HAP-1 (cell line): ENCODE measurements at regions not wholly inside any gene's neighbourhood (a gene's known extent, or its start where the extent isn't known, plus 50 kb on each side); places are given as distances from the start of the nearest gene placed in this dataset.
"Not testable (repeated sequence)": the region's sequence is repeated elsewhere in the genome, so short reads cannot be mapped to it uniquely, and the experiment has no call there.

Source experiments
- DNase-seq, 2 experiments: peaks; one replicate each; pipeline ENCODE4 v3.0.0-alpha.2; 2016 to 2020; ENCODE audit warnings: low spot score in 2 of 2
- H3K27me3 ChIP-seq: fragments of 250-450 bp; sonication (Bioruptor Pico); 2 replicates; pipeline ENCODE4 v1.5.1; 2020; ENCODE audit warnings: low read depth, mild to moderate bottlenecking, moderate library complexity
- H3K36me3 ChIP-seq: fragments of 250-450 bp; sonication (Bioruptor Pico); replicated peaks from 2 replicates; pipeline ENCODE4 v1.5.1; 2020; ENCODE audit warnings: mild to moderate bottlenecking
- H3K4me1 ChIP-seq: fragments of 250-450 bp; sonication (Bioruptor Pico); 2 replicates; pipeline ENCODE4 v1.5.1; 2020; ENCODE audit warnings: mild to moderate bottlenecking
- H3K4me3 ChIP-seq: fragments of 250-450 bp; sonication (Bioruptor Pico); 2 replicates; pipeline ENCODE4 v1.5.1; 2020; ENCODE audit warnings: mild to moderate bottlenecking, moderate library complexity
- H3K9me3 ChIP-seq: fragments of 250-450 bp; sonication (Bioruptor Pico); 2 replicates; pipeline ENCODE4 v1.5.1; 2020; ENCODE audit warnings: mild to moderate bottlenecking, moderate library complexity
- in situ Hi-C: fragments of 300-500 bp; cut with MboI; formaldehyde crosslinking; loops from 3 replicates; pipeline ENCODE4 v1.14.3; 2020; ENCODE audit warnings: low sequenced_read_pairs, inconsistent platforms, mixed read lengths

- in situ Hi-C loops: no loop called here
- H3K4me1 ChIP-seq: no peaks in the 10 kb centered on the region
- no peak for DNase-seq
These were observed 129.7 kb upstream of the CCND2 start for GRCh38 chr12:4143896-4144295.

GRCh38 chr12:4141348-4142270, 132.0 kb upstream of the CCND2 start:
- DNase-seq: no peak
- Histone ChIP-seq H3K4me1 (no peaks in the 10 kb centered on the region), H3K27me3 (no peaks in the 10 kb centered on the region), H3K4me3 (no peak overlapping the region), H3K9me3 (no peaks in the 10 kb centered on the region), H3K36me3 (no peaks in the 10 kb centered on the region)
- in situ Hi-C loops: no loop called here

More at GRCh38 chr12:4143896-4144295, 129.7 kb upstream of the CCND2 start:
- H3K9me3 ChIP-seq: no peaks in the 10 kb centered on the region
- H3K4me3 ChIP-seq: no peak overlapping the region
- no peaks in the 10 kb centered on the region for H3K27me3 ChIP-seq
- H3K36me3 ChIP-seq: no peaks in the 10 kb centered on the region

GRCh38 chr12:4140581-4141301, 132.8 kb upstream of the CCND2 start:
- Histone ChIP-seq H3K36me3 (no peaks in the 10 kb centered on the region), H3K4me3 (no peak overlapping the region), H3K4me1 (no peaks in the 10 kb centered on the region), H3K27me3 (no peaks in the 10 kb centered on the region), H3K9me3 (no peaks in the 10 kb centered on the region)
- in situ Hi-C loops: no loop called here
- no peak for DNase-seq

GRCh38 chr12:4139191-4139590, 134.4 kb upstream of the CCND2 start:
- Histone ChIP-seq H3K27me3 (no peaks in the 10 kb centered on the region), H3K4me1 (no peaks in the 10 kb centered on the region), H3K4me3 (no peak overlapping the region), H3K9me3 (no peaks in the 10 kb centered on the region), H3K36me3 (no peaks in the 10 kb centered on the region)
- no peak for DNase-seq
- in situ Hi-C loops: no loop called here

- DNase-seq, in situ Hi-C loops, H3K4me3 ChIP-seq, H3K36me3 ChIP-seq, H3K27me3 ChIP-seq, H3K9me3 ChIP-seq, H3K4me1 ChIP-seq: not testable (repeated sequence)
These were observed 135.0 kb upstream of the CCND2 start for GRCh38 chr12:4138532-4138931.

- H3K4me3 ChIP-seq: no peak overlapping the region
- H3K9me3 ChIP-seq: no peaks in the 10 kb centered on the region
- H3K4me1 ChIP-seq: no peaks in the 10 kb centered on the region
- in situ Hi-C loops: no loop called here
- H3K36me3 ChIP-seq: no peaks in the 10 kb centered on the region
- no peak for DNase-seq
- H3K27me3 ChIP-seq: no peaks in the 10 kb centered on the region
These were observed 135.5 kb upstream of the CCND2 start for GRCh38 chr12:4138051-4138450.

GRCh38 chr12:4137441-4137840, 136.1 kb upstream of the CCND2 start:
- Histone ChIP-seq H3K4me1 (no peaks in the 10 kb centered on the region), H3K36me3 (no peaks in the 10 kb centered on the region), H3K27me3 (no peaks in the 10 kb centered on the region), H3K4me3 (no peak overlapping the region), H3K9me3 (no peaks in the 10 kb centered on the region)
- DNase-seq: no peak
- in situ Hi-C loops: no loop called here

GRCh38 chr12:4137015-4137414, 136.5 kb upstream of the CCND2 start:
- H3K9me3 ChIP-seq: no peaks in the 10 kb centered on the region
- H3K36me3 ChIP-seq: no peaks in the 10 kb centered on the region
- in situ Hi-C loops: no loop called here
- no peaks in the 10 kb centered on the region for H3K27me3 ChIP-seq
- H3K4me3 ChIP-seq: no peak overlapping the region
- no peaks in the 10 kb centered on the region for H3K4me1 ChIP-seq
- no peak for DNase-seq

GRCh38 chr12:4135919-4136605, 137.5 kb upstream of the CCND2 start:
- DNase-seq: no peak
- in situ Hi-C loops: no loop called here
- H3K9me3 ChIP-seq: no peaks in the 10 kb centered on the region
- H3K4me1 ChIP-seq: no peaks in the 10 kb centered on the region
- H3K36me3 ChIP-seq: no peaks in the 10 kb centered on the region
- H3K27me3 ChIP-seq: peaks cover 1% of the 10 kb centered on the region; the same call in 1 of the 2 replicates
- H3K4me3 ChIP-seq: no peak overlapping the region

GRCh38 chr12:4134448-4135263, 138.9 kb upstream of the CCND2 start:
- no peak for DNase-seq
- Histone ChIP-seq H3K9me3 (no peaks in the 10 kb centered on the region), H3K27me3 (peaks cover 8% of the 10 kb centered on the region; the same call in 1 of the 2 replicates), H3K4me1 (no peaks in the 10 kb centered on the region), H3K36me3 (no peaks in the 10 kb centered on the region), H3K4me3 (no peak overlapping the region)
- in situ Hi-C loops: no loop called here

GRCh38 chr12:4133636-4134447, 139.7 kb upstream of the CCND2 start:
- Histone ChIP-seq H3K4me3 (no peak overlapping the region), H3K4me1 (no peaks in the 10 kb centered on the region), H3K36me3 (no peaks in the 10 kb centered on the region), H3K27me3 (peaks cover 8% of the 10 kb centered on the region; the same call in 1 of the 2 replicates), H3K9me3 (no peaks in the 10 kb centered on the region)
- in situ Hi-C loops: no loop called here
- no peak for DNase-seq

GRCh38 chr12:4133029-4133428, 140.5 kb upstream of the CCND2 start:
- no peaks in the 10 kb centered on the region for H3K4me1 ChIP-seq
- no peak for DNase-seq
- in situ Hi-C loops: no loop called here

More at GRCh38 chr12:4133029-4133428, 140.5 kb upstream of the CCND2 start:
- Histone ChIP-seq H3K27me3 (peaks cover 8% of the 10 kb centered on the region; the same call in 1 of the 2 replicates), H3K4me3 (no peak overlapping the region), H3K9me3 (no peaks in the 10 kb centered on the region), H3K36me3 (no peaks in the 10 kb centered on the region)
